Natural killer cell (primary cell): ENCODE measurements at regions not wholly inside any gene's neighbourhood (a gene's known extent, or its start where the extent isn't known, plus 50 kb on each side); places are given as distances from the start of the nearest gene placed in this dataset.
A peak's percentile ranks its signal among the peaks of the same experiment; 100 is the strongest.
"Not testable (repeated sequence)": the region's sequence is repeated elsewhere in the genome, so short reads cannot be mapped to it uniquely, and the experiment has no call there.

Experiments
- ATAC-seq, 3 donors: fragments of 150-1000 bp in 2 of 3; fragments of 200-7000 bp in 1 of 3; cut with Tn5 transposase; 1 replicate in 1 of 3; 2 replicates in 2 of 3; pipeline ENCODE4 v1.10.0; 2021; ENCODE audit warnings: mild to moderate bottlenecking in 2 of 3, moderate library complexity in 2 of 3
- DNase-seq, 2 donors: peaks; one replicate each; pipeline versions ENCODE4 v3.0.0 to v3.0.0-alpha.2; 2013 to 2021; ENCODE audit warnings: mixed read lengths in 1 of 2
- H3K27ac ChIP-seq: one replicate; pipeline ENCODE4 v1.5.1; 2013; ENCODE audit warnings: mild to moderate bottlenecking, low read length
- H3K27me3 ChIP-seq: one replicate; pipeline ENCODE4 v1.6.1; 2013; ENCODE audit warnings: low read length; ENCODE audit not compliant: control insufficient read depth, insufficient read depth
- H3K36me3 ChIP-seq: one replicate; pipeline ENCODE4 v1.6.1; 2013; ENCODE audit warnings: low read length; ENCODE audit not compliant: control insufficient read depth, insufficient read depth
- H3K4me1 ChIP-seq: one replicate; pipeline ENCODE4 v1.6.1; 2013; ENCODE audit warnings: low read length; ENCODE audit not compliant: control insufficient read depth, insufficient read depth
- H3K4me3 ChIP-seq: one replicate; pipeline ENCODE4 v1.5.1; 2013; ENCODE audit warnings: low read length
- H3K9me3 ChIP-seq: one replicate; pipeline ENCODE4 v1.6.1; 2013; ENCODE audit warnings: low read length; ENCODE audit not compliant: control insufficient read depth, insufficient read depth
- H3K27ac Mint-ChIP-seq, 2 donors: one replicate each; pipeline ENCODE4 v1.8.0; 2022; ENCODE audit warnings: mild to moderate bottlenecking in 2 of 2, mixed read lengths in 2 of 2, moderate library complexity in 1 of 2
- H3K27me3 Mint-ChIP-seq, 2 donors: one replicate each; pipeline ENCODE4 v1.8.0; 2022; ENCODE audit warnings: low read depth in 2 of 2, mixed read lengths in 2 of 2
- H3K36me3 Mint-ChIP-seq: one replicate; pipeline ENCODE4 v1.8.0; 2022; ENCODE audit warnings: mixed read lengths
- H3K4me1 Mint-ChIP-seq, 2 donors: one replicate each; pipeline ENCODE4 v1.8.0; 2022; ENCODE audit warnings: mixed read lengths in 2 of 2
- H3K4me3 Mint-ChIP-seq: one replicate; pipeline ENCODE4 v1.8.0; 2022; ENCODE audit warnings: mild to moderate bottlenecking, moderate library complexity, mixed read lengths
- H3K9me3 Mint-ChIP-seq, 2 donors: one replicate each; pipeline ENCODE4 v1.8.0; 2022; ENCODE audit warnings: mixed read lengths in 2 of 2
- WGBS: methylation state at CpG from one replicate; pipeline ENCODE4 v1.1.7; 2013; ENCODE audit warnings: missing lambda C conversion rate; ENCODE audit not compliant: insufficient coverage; 5-methylcytosine and 5-hydroxymethylcytosine counted together
- intact Hi-C: fragments of 100-400 bp; cut with micrococcal nuclease; formaldehyde crosslinking; loops from one replicate; pipeline ENCODE4 v1.14.2; 2022
- TF ChIP-seq, protein P1 (sequence below): fragments of 200-600 bp; IDR thresholded peaks from one replicate; pipeline ENCODE4 v1.8.0; 2022; ENCODE audit warnings: antibody characterized with exemption

DNA sequence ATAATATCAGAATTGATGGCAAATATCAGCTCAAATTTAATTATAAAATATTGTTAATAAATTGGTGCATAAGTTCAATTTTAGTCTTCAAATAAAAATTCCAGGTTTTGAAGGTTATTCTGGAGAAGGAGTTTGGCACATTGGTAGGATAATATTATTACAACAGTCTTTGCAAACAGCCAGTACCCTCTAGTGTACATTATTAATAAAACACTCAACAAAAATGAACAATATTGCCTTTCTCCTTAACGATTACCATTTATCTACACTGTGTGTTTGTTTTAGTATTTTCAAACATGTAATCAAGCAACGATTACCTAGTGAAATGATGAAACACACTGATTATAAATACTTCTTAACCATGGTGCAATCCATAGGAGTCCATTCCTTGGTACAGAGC, 334.0 kb upstream of the FSIP2 start:
- no peaks in the 10 kb centered on the region for H3K27me3 Mint-ChIP-seq
- no peak for DNase-seq
- intact Hi-C loops, result no loop called here
- no CpG with 5 or more reads among the region's 2 CpGs for WGBS
- H3K4me1 ChIP-seq, result no peaks in the 10 kb centered on the region
- TF ChIP-seq, protein P1, sequence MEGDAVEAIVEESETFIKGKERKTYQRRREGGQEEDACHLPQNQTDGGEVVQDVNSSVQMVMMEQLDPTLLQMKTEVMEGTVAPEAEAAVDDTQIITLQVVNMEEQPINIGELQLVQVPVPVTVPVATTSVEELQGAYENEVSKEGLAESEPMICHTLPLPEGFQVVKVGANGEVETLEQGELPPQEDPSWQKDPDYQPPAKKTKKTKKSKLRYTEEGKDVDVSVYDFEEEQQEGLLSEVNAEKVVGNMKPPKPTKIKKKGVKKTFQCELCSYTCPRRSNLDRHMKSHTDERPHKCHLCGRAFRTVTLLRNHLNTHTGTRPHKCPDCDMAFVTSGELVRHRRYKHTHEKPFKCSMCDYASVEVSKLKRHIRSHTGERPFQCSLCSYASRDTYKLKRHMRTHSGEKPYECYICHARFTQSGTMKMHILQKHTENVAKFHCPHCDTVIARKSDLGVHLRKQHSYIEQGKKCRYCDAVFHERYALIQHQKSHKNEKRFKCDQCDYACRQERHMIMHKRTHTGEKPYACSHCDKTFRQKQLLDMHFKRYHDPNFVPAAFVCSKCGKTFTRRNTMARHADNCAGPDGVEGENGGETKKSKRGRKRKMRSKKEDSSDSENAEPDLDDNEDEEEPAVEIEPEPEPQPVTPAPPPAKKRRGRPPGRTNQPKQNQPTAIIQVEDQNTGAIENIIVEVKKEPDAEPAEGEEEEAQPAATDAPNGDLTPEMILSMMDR, result no peak
- peaks cover 3 to 6% of the 10 kb centered on the region in 2 donors for H3K9me3 Mint-ChIP-seq
- no peaks in the 10 kb centered on the region for H3K36me3 ChIP-seq
- no peak overlapping the region for H3K27ac Mint-ChIP-seq
- no peak overlapping the region for H3K27ac ChIP-seq
- H3K27me3 ChIP-seq, result no peaks in the 10 kb centered on the region
- H3K4me3 ChIP-seq, result no peak overlapping the region
- no peak overlapping the region for H3K4me3 Mint-ChIP-seq
- no peaks in the 10 kb centered on the region for H3K36me3 Mint-ChIP-seq
- no peaks in the 10 kb centered on the region for H3K9me3 ChIP-seq
- no peaks in the 10 kb centered on the region for H3K4me1 Mint-ChIP-seq
- ATAC-seq, result no peak

DNA sequence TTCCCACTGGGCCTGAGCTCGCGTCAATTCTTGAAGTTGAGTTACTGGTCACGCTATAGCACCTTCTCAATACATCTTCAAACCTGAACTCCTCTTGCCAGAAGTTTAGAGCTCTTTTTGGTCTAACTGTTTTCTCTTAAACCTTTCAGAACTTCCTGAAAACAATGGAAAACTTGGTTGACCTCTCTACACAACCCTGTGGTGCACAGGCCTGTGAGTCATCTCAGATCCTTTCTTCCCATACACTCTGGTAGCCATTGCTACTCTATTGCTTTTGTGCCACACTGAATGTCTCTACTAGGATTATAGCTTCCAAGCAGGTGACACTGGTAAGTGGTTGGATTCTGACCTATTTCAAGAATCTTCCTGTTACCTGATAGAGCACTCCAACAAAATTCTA, 321.5 kb upstream of the FSIP2 start:
- H3K9me3 Mint-ChIP-seq, result peaks cover 2 to 23% of the 10 kb centered on the region in 2 donors
- H3K27me3 Mint-ChIP-seq, result no peaks in the 10 kb centered on the region
- Histone ChIP-seq H3K4me1 (no peaks in the 10 kb centered on the region), H3K27me3 (no peaks in the 10 kb centered on the region), H3K27ac (no peak overlapping the region), H3K4me3 (no peak overlapping the region), H3K36me3 (no peaks in the 10 kb centered on the region), H3K9me3 (no peaks in the 10 kb centered on the region)
- no peak overlapping the region for H3K27ac Mint-ChIP-seq
- intact Hi-C loops, result no loop called here
- TF ChIP-seq, protein P1, result no peak
- ATAC-seq (no peak), DNase-seq (no peak)
- H3K4me1 Mint-ChIP-seq, result no peaks in the 10 kb centered on the region
- no peaks in the 10 kb centered on the region for H3K36me3 Mint-ChIP-seq
- no peak overlapping the region for H3K4me3 Mint-ChIP-seq
- WGBS, result 94% methylated on average over 3 of the region's 3 CpGs

GRCh38 chr2:185417688-185418087, 320.9 kb upstream of the FSIP2 start:
- Histone ChIP-seq H3K4me1 (no peaks in the 10 kb centered on the region), H3K27me3 (no peaks in the 10 kb centered on the region), H3K9me3 (no peaks in the 10 kb centered on the region), H3K36me3 (no peaks in the 10 kb centered on the region), H3K27ac (no peak overlapping the region), H3K4me3 (no peak overlapping the region)
- TF ChIP-seq, protein P1, result no peak
- no peaks in the 10 kb centered on the region for H3K36me3 Mint-ChIP-seq
- no peak overlapping the region for H3K4me3 Mint-ChIP-seq
- H3K4me1 Mint-ChIP-seq, result no peaks in the 10 kb centered on the region
- ATAC-seq (no peak), DNase-seq (no peak)
- no peak overlapping the region for H3K27ac Mint-ChIP-seq
- intact Hi-C loops, result no loop called here
- H3K27me3 Mint-ChIP-seq, result no peaks in the 10 kb centered on the region
- H3K9me3 Mint-ChIP-seq, result peaks cover 2 to 21% of the 10 kb centered on the region in 2 donors

DNA sequence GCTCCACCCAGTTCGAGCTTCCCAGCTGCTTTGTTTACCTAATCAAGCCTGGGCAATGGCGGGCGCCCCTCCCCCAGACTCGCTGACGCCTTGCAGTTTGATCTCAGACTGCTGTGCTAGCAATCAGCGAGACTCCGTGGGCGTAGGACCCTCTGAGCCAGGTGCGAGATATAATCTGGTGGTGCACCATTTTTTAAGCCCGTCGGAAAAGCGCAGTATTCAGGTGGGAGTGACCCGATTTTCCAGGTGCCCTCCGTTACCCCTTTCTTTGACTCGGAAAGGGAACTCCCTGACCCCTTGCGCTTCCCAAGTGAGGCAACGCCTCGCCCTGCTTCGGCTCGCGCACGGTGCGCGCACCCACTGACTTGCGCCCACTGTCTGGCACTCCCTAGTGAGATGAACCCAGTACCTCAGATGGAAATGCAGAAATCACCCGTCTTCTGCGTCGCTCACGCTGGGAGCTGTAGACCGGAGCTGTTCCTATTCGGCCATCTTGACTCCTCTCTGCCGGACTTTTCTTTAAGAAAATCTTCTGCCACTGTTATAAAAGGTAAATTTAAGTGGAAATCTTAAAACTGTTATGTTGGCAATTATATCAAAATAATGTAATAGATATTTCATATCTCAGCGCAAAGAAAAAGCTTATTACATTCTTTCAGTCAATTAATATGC, 313.5 kb upstream of the FSIP2 start:
- Mint-ChIP-seq H3K4me3 (peak overlapping the region; percentile 62), H3K27ac (peak overlapping the region in 1 of 2 donors; percentile 45)
- H3K4me3 ChIP-seq, H3K9me3 ChIP-seq, H3K36me3 ChIP-seq, H3K27me3 Mint-ChIP-seq, intact Hi-C loops, H3K4me1 Mint-ChIP-seq, H3K4me1 ChIP-seq, H3K27me3 ChIP-seq, H3K27ac ChIP-seq, H3K9me3 Mint-ChIP-seq, ATAC-seq, H3K36me3 Mint-ChIP-seq: not testable (repeated sequence)
- WGBS, result 92% methylated on average over 31 of the region's 33 CpGs
- DNase-seq, result peak in 1 of 2 donors; percentile 6
